ENCODE measurements at regions not wholly inside any gene's neighbourhood (a gene's known extent, or its start where the extent isn't known, plus 50 kb on each side); places are given as distances from the start of the nearest gene placed in this dataset.
"Not testable (repeated sequence)": the region's sequence is repeated elsewhere in the genome, so short reads cannot be mapped to it uniquely, and the experiment has no call there.

DNA sequence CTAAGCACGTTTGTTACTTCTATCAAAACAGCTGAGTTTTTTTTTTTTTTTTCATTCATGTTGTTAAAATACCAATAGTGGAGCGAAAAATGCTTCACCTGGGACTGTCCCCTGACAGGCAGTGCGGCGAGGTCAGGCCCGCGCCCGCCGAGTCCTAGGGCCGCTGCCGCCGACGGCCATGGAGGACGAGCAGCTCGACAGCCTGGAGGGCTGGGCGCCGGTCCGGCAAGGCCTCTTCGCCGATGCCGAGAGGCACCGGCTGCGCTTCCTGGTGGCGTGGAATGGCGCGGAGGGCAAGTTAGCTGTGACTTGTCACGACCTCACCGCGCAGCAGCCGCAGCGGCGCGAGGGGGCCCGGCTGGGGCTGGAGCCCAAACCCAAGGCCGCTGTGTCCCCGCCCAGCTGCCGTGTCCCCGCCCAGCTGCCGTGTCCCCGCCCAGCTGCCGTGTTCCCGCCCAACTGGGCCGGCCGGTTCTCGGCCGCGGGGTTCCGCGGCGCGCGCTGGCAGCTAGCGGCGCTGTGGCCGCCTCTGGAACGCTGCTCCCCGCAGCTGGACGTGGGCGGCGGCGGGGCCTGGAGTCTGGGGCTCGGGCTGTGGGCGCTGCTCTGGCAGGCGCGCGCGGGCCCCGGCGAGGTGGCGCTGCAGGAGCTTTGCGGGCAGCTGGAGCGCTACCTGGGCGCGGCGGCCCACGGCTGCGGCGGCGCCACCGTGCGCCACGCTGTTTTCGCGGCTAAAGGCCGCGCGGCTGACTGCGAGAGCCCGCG, 56.7 kb upstream of the GOLGA8R start:
- peak overlapping the region; percentile 10 for H3K4me3 ChIP-seq (ENCODE audit: insufficient read depth, low read depth, low read length)
- not testable (repeated sequence) for H3K9me3 ChIP-seq (ENCODE audit: control insufficient read depth, low read length); H3K4me1 ChIP-seq (ENCODE audit: control insufficient read depth, insufficient read depth, low read length); H3K36me3 ChIP-seq (ENCODE audit: control insufficient read depth, insufficient read depth, low read length); H3K27me3 ChIP-seq (ENCODE audit: control insufficient read depth, insufficient read depth, low read length, poor library complexity, severe bottlenecking); H3K27ac ChIP-seq (ENCODE audit: insufficient read depth, low read depth, low read length, poor library complexity, severe bottlenecking)
- WGBS, 2 experiments: 0 to 1% methylated on average over 11 to 14 of the region's 89 CpGs

DNA sequence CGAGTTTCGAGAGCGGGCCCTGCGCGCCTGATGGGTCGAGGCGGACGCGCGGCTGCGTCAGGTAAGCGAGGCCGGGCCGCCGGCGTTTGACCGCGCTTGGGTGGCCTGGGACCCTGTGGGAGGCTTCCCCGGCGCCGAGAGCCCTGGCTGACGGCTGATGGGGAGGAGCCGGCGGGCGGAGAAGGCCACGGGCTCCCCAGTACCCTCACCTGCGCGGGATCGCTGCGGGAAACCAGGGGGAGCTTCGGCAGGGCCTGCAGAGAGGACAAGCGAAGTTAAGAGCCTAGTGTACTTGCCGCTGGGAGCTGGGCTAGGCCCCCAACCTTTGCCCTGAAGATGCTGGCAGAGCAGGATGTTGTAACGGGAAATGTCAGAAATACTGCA, 57.3 kb upstream of the GOLGA8R start:
- H3K27me3 ChIP-seq (ENCODE audit: control insufficient read depth, insufficient read depth, low read length, poor library complexity, severe bottlenecking); H3K27ac ChIP-seq (ENCODE audit: insufficient read depth, low read depth, low read length, poor library complexity, severe bottlenecking); H3K4me3 ChIP-seq (ENCODE audit: insufficient read depth, low read depth, low read length); H3K4me1 ChIP-seq (ENCODE audit: control insufficient read depth, insufficient read depth, low read length); H3K36me3 ChIP-seq (ENCODE audit: control insufficient read depth, insufficient read depth, low read length); H3K9me3 ChIP-seq (ENCODE audit: control insufficient read depth, low read length): not testable (repeated sequence)
- no CpG with 5 or more reads among the region's 34 CpGs for WGBS, 2 experiments

DNA sequence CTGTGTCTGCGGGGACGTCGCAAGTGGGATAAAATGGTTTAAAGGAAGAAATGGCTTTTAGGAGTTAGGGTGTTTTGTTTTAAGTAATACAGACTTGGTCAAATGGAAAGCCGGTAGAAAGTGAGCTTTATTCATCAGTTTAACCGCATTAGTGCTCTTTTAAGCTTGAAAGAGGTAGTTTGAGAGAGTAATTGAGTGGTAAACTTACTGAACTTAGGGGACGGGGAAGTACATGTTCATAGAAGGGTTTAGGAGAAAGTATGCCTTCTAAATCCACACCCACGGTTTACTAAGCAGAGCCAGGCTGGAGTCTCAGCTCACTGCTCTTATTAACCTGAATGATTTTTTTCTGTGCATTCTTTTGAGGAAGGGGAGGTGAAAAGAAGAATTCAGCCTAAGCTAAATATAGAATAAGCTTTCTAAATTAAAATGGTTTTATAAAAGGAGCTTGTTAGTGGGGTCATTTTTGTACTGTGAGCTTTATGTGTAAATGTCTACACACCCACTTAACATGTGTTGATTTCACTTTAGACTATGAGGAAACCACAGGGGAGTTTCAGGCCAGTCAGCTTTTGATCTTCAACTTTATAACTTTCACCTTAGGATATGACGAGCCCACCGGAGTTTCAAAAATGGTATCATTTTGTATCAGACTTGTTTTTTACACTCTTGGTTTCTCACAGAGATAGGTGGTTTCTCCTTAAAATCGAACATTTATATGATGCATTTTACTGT, 57.9 kb upstream of the GOLGA8R start:
- H3K4me3 ChIP-seq (ENCODE audit: insufficient read depth, low read depth, low read length); H3K27me3 ChIP-seq (ENCODE audit: control insufficient read depth, insufficient read depth, low read length, poor library complexity, severe bottlenecking); H3K9me3 ChIP-seq (ENCODE audit: control insufficient read depth, low read length); H3K4me1 ChIP-seq (ENCODE audit: control insufficient read depth, insufficient read depth, low read length); H3K27ac ChIP-seq (ENCODE audit: insufficient read depth, low read depth, low read length, poor library complexity, severe bottlenecking); H3K36me3 ChIP-seq (ENCODE audit: control insufficient read depth, insufficient read depth, low read length): not testable (repeated sequence)
- WGBS, 2 experiments: no CpG with 5 or more reads among the region's 10 CpGs

DNA sequence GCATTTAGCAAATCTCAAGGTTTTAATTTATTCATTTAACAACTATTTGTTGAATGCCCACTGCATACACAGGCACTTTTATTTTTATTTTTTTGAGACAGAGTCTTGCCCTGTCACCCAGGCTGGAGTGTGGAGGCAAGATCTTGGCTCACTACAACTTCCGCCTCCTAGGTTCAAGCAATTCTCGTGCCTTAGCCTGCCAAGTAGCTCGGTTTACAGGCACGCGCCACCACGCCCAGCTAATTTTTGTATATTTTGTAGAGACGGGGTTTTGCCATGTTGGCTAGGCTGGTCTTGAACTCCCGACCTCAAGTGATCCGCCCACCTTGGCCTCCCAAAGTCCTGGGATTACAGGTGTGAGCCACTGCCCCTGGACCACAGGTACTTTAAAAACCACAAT, 67.0 kb upstream of the GOLGA8Q start:
- not testable (repeated sequence) for H3K4me1 ChIP-seq (ENCODE audit: control insufficient read depth, insufficient read depth, low read length); H3K36me3 ChIP-seq (ENCODE audit: control insufficient read depth, insufficient read depth, low read length)
- 77 to 83% methylated on average over 6 of the region's 9 CpGs for WGBS, 2 experiments

DNA sequence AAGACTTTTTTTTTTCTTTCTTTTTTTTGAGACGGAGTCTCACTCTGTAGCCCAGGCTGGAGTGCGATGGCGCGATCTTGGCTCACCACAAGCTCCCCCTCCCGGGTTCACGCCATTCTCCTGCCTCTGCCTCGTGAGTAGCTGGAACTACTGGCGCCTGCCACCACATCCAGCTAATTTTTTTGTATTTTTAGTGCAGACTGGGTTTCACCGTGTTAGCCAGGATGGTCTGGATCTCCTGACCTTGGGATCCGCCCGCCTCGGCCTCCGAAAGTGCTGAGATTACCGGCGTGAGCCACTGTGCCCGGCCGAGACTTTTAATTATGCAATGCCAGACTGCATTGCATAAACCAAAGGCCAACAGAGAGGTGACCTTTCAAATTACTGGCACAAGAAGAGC, 62.6 kb upstream of the GOLGA8Q start:
- H3K4me3 ChIP-seq (ENCODE audit: insufficient read depth, low read depth, low read length); H3K27me3 ChIP-seq (ENCODE audit: control insufficient read depth, insufficient read depth, low read length, poor library complexity, severe bottlenecking); H3K36me3 ChIP-seq (ENCODE audit: control insufficient read depth, insufficient read depth, low read length); H3K9me3 ChIP-seq (ENCODE audit: control insufficient read depth, low read length); H3K27ac ChIP-seq (ENCODE audit: insufficient read depth, low read depth, low read length, poor library complexity, severe bottlenecking); H3K4me1 ChIP-seq (ENCODE audit: control insufficient read depth, insufficient read depth, low read length): not testable (repeated sequence)
- 93 to 94% methylated on average over 17 of the region's 17 CpGs for WGBS, 2 experiments

More for the DNA sequence above, 67.0 kb upstream of the GOLGA8Q start:
- not testable (repeated sequence) for H3K4me3 ChIP-seq (ENCODE audit: insufficient read depth, low read depth, low read length); H3K9me3 ChIP-seq (ENCODE audit: control insufficient read depth, low read length); H3K27me3 ChIP-seq (ENCODE audit: control insufficient read depth, insufficient read depth, low read length, poor library complexity, severe bottlenecking); H3K27ac ChIP-seq (ENCODE audit: insufficient read depth, low read depth, low read length, poor library complexity, severe bottlenecking)

DNA sequence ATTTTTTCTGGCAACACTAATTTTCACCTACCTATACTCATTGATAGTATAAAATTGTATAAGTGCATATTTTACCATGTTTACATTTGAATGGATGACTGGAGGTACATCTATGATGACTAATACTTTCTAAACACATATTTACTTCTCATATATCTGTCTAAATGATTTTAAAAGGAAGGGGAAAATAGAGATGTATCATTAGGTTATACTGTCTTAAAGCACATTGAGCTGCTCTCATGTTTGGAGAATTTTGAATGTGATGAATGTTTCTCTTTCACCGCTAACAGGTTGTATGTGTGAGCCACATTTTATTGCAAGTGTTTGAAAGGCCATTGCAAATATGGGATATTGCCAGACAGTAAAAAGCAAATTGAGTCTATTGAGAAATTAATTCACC, 61.5 kb upstream of the GOLGA8Q start:
- not testable (repeated sequence) for H3K27ac ChIP-seq (ENCODE audit: insufficient read depth, low read depth, low read length, poor library complexity, severe bottlenecking); H3K9me3 ChIP-seq (ENCODE audit: control insufficient read depth, low read length); H3K36me3 ChIP-seq (ENCODE audit: control insufficient read depth, insufficient read depth, low read length); H3K4me1 ChIP-seq (ENCODE audit: control insufficient read depth, insufficient read depth, low read length); H3K27me3 ChIP-seq (ENCODE audit: control insufficient read depth, insufficient read depth, low read length, poor library complexity, severe bottlenecking); H3K4me3 ChIP-seq (ENCODE audit: insufficient read depth, low read depth, low read length)
- WGBS, 2 experiments: 86% methylated on average over 1 of the region's 1 CpG; no CpG with 5 or more reads in 1 of the 2 experiments

DNA sequence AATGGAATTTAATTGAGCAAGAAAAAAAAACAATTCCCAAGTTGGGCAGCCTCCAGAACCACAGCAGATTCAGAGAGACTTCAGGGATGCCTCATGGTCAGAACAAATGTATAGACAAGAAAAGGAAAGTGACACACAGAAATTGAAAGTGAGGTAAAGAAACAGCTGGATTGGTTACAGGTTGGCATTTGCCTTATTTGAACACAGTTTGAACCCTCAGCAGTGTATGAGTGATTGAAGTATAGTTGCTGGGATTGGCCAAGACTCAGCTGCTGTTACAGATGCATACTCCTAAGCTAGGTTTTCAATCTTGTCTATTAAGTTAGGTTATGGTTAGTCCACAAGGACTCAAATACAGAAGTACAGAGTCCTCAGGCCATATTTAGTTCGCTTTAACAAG, 57.9 kb upstream of the GOLGA8Q start:
- H3K4me1 ChIP-seq (ENCODE audit: control insufficient read depth, insufficient read depth, low read length); H3K9me3 ChIP-seq (ENCODE audit: control insufficient read depth, low read length); H3K27ac ChIP-seq (ENCODE audit: insufficient read depth, low read depth, low read length, poor library complexity, severe bottlenecking); H3K27me3 ChIP-seq (ENCODE audit: control insufficient read depth, insufficient read depth, low read length, poor library complexity, severe bottlenecking); H3K4me3 ChIP-seq (ENCODE audit: insufficient read depth, low read depth, low read length); H3K36me3 ChIP-seq (ENCODE audit: control insufficient read depth, insufficient read depth, low read length): not testable (repeated sequence)
- WGBS, 2 experiments: no CpG with 5 or more reads among the region's 1 CpG

DNA sequence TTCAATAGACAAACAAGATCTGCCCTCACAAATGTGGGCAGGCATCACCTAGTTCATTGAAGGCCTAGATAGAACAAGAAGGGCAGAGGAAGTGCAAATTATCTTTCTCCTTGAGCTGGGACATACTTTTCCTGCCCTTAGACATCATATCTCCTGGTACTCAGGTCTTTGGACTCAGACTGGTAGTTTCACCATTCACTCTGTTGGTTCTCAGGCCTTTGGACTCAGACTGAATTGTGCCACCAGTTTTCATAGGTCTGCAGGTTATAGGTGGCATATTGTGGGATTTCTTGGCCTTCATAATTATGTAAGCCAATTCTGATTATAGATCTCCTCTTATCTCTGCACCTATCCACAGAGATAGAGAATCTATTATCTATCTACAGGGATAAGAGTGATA, 54.6 kb upstream of the GOLGA8Q start:
- H3K4me1 ChIP-seq (ENCODE audit: control insufficient read depth, insufficient read depth, low read length); H3K27me3 ChIP-seq (ENCODE audit: control insufficient read depth, insufficient read depth, low read length, poor library complexity, severe bottlenecking); H3K9me3 ChIP-seq (ENCODE audit: control insufficient read depth, low read length); H3K36me3 ChIP-seq (ENCODE audit: control insufficient read depth, insufficient read depth, low read length); H3K4me3 ChIP-seq (ENCODE audit: insufficient read depth, low read depth, low read length); H3K27ac ChIP-seq (ENCODE audit: insufficient read depth, low read depth, low read length, poor library complexity, severe bottlenecking): not testable (repeated sequence)

DNA sequence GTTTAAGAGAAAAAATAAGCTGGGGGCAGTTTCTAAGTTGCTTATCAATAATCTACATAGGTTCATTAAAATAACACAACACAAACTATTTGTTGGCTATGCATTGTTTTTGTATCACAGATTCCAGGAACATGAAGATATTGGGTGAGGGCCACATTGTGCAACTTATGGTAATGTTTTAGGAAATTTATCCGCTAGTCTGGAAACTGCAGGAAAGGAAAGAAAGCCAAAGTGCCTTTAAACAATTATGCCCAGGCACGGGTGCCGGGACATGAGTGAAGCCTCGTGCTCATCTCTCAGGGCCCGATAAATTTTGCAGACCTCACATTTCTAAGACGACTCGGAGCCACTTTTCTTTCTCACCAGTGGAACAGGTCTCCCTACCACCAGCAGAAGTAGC, 52.6 kb upstream of the GOLGA8Q start:
- H3K27me3 ChIP-seq (ENCODE audit: control insufficient read depth, insufficient read depth, low read length, poor library complexity, severe bottlenecking); H3K4me3 ChIP-seq (ENCODE audit: insufficient read depth, low read depth, low read length); H3K36me3 ChIP-seq (ENCODE audit: control insufficient read depth, insufficient read depth, low read length); H3K9me3 ChIP-seq (ENCODE audit: control insufficient read depth, low read length); H3K4me1 ChIP-seq (ENCODE audit: control insufficient read depth, insufficient read depth, low read length); H3K27ac ChIP-seq (ENCODE audit: insufficient read depth, low read depth, low read length, poor library complexity, severe bottlenecking): not testable (repeated sequence)
- no CpG with 5 or more reads among the region's 7 CpGs for WGBS, 2 experiments

DNA sequence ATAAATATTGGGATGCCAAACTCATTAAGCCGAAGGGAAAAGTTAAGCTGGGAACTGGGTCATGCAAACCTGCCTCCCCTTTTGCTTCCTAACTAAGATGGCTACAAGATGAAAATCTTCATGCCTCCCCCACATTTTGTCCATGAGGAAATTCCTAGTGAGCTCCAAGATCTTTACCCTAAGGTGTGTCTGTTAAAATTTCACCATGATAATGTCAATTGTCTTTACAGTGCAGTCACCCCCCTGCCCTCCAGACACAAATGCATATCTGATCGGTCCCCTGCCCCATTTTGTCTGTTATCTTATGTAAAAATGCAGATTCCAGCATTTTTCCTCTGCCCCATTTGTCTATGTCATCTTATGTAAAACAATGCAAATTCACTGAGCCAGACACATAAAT, 51.3 kb upstream of the GOLGA8Q start:
- H3K4me1 ChIP-seq (ENCODE audit: control insufficient read depth, insufficient read depth, low read length); H3K9me3 ChIP-seq (ENCODE audit: control insufficient read depth, low read length); H3K4me3 ChIP-seq (ENCODE audit: insufficient read depth, low read depth, low read length); H3K27ac ChIP-seq (ENCODE audit: insufficient read depth, low read depth, low read length, poor library complexity, severe bottlenecking); H3K27me3 ChIP-seq (ENCODE audit: control insufficient read depth, insufficient read depth, low read length, poor library complexity, severe bottlenecking); H3K36me3 ChIP-seq (ENCODE audit: control insufficient read depth, insufficient read depth, low read length): not testable (repeated sequence)
- 81 to 90% methylated on average over 1 of the region's 2 CpGs for WGBS, 2 experiments
